HG02884 (cell line): ENCODE measurements at regions not wholly inside any gene's neighbourhood (a gene's known extent, or its start where the extent isn't known, plus 50 kb on each side); places are given as distances from the start of the nearest gene placed in this dataset.
"Not testable (repeated sequence)": the region's sequence is repeated elsewhere in the genome, so short reads cannot be mapped to it uniquely, and the experiment has no call there.

ENCODE experiments used
- ATAC-seq: cut with Tn5 transposase; IDR thresholded peaks from one replicate; pipeline ENCODE4 v1.9.1; 2021; ENCODE audit warnings: mild to moderate bottlenecking, moderate library complexity; ENCODE audit not compliant: unreplicated experiment

DNA sequence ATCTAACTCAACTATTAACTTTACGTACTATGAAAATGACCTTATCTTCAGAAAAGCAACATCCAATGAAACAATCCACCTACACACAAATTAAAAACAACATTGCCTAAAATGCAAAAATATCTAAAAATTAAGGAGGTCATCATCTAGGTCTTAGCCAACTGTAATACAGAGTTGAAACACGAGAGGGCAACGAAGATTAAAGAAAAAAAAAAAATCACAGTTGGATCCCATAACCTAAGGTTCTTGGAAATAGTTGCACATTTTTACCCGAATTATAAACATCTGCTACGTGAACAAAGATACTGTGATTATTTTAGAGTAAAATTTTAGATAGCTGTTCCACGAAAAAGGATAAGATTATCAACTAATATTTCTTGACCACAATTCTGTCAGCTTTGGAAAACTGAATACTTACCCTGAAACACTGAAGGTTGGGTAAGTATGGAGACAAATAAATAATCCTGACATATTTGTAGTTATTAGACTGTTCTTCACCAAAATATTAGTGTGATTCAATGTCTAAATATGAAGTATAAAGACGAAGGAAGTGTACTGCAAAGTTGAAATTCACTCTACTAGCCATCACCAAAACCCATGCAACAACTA is 88.0 kb upstream of the AK4 start:
- ATAC-seq = no peak

DNA sequence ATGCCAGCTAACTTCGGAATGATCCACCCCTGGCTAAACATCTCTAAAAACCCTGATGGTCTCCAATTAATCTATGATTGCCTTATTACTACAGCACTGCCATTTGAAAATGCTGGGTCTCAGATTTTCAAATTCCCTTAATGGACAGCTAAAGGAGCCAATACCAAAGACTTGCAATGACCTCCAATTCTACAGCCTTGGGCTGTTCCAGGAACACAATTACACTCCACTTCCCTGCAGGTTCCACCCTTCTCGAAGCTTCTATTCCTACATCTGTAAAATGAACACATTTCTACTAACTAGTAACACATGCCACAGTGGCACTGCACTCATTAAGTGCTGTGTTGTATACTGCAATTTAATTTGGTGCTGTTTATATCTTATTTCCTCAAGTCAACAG is 85.7 kb upstream of the AK4 start:
- ATAC-seq = no peak

DNA sequence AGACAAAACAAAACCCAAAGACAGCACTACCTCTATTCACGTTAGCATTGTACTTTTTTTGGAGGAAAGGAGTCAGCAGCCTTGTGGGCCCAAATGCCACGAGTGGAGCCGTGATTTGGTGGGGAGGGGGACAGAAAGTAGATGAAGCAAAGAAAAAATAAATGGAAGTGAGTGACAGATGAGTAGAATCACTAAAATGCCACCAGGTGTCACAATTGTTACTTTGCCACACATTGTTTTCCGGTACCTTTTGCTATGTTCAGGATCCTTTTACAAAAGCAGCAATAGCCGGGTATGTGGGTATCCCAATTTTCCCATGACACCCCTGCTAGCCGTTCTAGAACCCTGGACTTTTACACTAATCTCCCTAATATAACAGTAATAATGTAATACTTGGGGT is 85.0 kb upstream of the AK4 start:
- no peak for ATAC-seq

DNA sequence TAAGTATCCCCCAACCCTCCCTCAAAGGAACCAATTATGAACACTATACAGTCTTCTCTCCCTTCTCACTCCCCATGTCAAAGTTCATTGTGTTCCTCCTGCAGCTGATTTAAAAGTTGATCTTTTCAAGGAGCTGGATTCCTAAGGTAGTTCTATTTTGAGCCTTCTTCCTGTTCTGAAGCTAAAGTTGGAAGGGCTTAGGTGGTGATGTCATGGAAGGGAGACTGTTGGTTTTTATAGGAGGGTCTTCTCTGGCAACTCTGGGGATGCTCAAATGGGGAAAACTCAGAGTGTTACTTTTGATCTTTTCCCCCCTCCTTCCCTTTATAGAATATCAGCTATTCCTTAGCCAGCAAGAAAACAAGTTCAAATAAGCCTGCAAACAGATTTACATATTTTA is 83.0 kb upstream of the AK4 start:
- ATAC-seq = no peak

DNA sequence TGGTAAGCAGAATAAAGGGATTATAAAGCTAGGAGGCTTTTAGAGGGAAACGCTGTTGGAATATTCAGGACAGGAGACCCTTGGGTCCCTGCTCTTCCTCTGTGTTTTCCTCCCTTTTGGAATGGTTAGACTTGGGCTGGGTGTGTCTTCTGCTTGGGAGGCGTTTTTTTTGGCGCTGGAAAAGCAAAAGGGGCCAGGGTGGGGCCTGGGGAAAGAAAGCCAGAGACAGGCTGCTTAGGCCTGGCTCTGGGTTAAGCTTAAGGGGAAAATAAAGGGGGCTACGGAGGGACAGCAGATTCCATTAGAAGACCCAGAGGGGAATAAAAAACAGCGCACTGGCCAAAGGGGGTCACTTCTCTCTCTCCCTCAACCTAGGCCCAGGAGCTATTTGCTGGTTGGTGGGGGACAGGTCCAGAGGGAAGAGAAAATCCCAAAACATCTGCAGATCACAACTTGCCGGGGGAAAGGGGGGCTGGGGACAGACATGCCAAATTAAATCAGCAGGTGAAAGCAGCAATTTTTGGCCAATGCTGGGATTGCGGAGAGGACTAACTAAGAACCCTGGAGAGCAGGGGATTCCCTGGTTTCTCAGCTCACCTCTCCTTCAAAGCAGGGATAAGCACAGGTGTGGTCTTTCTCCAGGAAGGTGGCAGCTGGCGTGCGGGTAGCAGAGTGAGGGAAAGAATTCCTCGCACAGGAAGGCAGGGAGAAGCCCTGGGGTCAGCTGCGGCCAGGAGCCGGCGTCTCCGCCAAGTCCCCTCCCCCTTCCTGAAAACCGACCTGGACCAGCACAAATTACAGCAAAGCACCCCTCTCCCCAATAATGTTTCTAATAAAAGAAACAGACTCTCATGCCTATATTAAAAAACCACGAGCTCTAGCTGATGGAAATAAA is 82.2 kb upstream of the AK4 start:
- ATAC-seq = no peak

DNA sequence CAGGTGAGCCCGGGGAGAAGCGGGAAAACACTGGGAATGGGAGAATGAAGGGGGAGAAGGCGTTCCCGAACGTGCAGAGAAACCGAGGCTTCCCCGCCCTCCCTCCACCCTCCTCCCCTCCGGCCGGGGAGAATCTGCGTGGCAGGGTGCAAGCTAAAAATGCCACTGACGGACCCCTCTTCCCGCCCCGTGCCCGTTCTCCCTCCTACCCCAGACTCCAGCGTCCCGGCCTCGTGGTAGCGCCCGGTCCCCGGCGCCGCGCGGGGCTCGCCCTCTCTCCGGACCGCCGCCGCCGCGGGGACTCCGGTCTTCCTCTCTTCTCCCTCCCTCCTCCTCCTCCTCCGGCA is 81.6 kb upstream of the AK4 start:
- peak; percentile 13 for ATAC-seq

DNA sequence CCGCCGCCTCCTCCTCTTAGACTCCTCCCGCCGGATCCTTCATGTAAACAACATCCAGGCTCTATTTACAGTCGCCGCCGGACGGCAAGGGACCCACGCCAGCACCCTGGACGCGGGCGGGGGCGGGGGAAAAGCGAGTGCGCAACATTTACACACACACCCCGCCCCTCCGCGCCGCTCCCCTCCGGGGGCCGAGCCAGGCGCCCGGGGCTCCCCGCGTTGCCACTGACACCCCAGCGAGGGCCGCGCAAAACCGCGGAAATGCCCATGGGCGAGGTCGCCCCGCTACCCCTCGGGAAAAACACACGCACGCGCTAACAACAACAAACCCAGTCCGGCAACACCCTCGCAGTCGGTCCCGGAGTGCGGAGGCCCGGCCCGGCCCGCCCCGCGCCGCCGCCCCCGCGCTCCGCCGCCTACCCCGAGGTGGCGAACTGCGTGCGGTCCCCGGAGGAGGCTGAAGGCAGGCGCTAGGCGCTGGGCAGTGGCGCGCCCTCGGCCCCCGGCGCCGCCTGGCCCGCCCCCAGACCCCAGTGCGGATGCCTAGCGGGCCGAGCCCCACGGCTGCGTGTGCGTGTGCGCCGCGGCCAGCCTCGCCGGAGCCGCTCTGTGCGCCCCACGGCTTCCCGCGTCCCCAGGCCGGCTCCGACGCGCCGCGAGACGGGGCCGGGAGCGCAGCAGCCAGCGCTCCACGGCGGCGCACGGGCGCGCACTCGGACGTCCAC is 81.1 kb upstream of the AK4 start:
- peak; percentile 37 for ATAC-seq

DNA sequence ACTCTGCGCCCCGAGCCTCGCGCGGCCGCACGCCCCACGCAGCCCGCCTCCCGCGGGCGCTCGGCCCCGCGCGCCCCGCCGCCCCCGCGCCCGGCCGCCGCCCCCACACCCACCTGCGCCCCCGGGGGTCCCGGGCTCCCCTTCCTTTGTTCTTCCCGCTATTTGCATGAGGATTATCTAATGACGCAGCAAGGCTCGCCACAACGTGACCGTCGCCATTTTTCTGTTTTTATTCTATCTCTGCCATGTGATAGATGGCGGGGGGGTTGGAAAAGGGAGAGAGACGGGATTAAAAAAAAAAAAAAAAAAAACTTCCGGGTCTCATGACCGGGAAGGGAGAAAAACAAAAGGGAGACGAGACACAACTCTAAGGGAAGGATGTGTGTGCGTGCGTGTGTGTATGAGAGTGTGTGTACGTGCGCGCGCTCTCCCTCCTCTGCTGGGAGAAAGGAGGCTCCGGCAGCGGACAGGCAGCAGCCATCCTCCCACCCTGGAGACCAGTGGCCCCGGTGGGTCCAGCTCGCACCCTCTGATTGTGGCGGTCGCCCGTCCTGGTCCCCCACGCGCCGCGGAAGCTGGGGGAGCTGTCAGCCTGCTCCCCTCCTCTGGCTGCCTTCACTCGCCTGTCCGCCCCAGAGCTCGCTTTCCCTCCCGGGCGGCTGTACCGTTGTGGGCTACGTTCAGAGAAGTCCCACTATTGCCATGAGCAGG is 80.4 kb upstream of the AK4 start:
- peak; percentile 32 for ATAC-seq

DNA sequence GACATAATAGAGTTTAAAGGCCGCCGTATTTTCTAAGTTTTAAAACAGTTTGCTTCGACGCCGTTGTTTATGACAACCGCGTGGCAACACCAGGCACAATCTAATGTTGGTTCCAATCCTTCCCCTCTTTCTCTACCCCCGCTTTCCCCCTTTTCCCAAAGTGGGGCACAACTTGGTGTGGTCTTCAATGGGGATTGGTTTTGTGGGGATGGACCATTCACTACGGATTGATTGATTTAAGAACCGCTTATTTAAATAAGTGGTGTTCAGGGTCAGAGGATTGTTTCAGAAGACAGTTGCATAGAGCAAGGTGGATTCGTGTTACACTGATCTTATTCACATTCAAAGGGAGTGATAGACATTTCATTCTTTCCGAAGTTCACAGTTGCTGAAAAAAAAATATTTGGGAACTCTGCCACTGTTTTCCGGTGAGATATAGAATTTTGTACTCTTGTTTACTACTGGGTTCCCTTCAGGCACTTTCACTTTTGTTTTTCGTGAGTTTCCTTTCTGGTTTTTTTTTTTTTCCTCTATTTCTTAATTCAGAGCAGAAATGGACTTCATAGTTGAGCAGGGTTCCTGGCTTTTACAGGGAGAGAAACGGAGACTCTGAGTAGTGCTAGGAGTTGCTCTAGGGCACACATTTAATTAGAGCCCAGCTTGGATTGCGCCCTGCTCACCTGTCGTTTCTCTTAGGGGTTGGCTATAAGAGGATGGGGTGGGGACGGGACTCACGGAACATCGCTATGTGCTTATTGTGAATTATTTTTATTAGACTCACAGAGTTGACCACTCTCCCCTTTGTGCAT is 79.6 kb upstream of the AK4 start:
- no peak for ATAC-seq

DNA sequence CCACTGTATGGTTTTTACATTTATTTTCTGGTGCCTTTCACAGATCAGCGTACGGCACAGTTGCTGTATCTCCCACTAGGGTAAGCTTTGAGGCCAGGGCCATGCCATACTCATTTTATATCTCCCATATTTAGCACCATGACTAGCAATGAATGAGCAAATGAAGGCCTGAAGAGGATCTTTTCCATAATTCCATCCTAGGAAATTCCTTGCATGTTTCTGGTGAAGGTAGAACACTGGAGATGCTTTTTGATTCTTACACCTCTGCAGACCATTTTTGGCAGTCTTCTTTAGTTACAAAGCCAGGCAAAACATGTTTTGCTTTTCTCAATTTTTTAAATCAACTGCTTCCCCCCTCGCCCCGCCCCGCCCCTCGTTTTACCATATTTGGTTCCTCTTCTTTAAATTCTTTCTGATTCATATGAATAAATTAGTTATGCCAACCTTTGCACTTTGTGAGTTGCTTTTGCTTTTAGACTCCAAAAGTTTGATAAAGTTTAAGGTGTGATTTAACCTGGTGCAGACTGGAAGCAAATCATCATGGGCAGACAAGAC is 78.9 kb upstream of the AK4 start:
- no peak for ATAC-seq

DNA sequence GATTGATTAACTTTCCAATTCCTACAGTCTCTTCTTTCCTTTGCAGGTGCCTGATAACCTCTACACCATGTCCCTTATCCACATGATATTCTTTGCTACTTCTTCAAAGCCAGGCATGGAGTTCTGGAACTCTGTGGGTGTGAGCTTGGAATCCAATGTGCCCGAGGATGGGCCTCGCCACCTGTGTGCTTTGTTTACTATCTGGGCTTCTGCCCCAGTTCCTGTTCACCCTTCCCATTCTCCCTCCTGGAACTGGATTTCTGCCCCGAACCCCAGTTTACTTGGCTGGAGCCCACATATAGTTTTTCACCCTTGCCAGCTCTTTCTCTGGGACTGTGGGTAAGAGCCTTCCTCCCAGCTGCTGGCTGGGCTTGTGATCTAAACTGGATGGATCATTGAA is 75.2 kb upstream of the AK4 start:
- no peak for ATAC-seq

DNA sequence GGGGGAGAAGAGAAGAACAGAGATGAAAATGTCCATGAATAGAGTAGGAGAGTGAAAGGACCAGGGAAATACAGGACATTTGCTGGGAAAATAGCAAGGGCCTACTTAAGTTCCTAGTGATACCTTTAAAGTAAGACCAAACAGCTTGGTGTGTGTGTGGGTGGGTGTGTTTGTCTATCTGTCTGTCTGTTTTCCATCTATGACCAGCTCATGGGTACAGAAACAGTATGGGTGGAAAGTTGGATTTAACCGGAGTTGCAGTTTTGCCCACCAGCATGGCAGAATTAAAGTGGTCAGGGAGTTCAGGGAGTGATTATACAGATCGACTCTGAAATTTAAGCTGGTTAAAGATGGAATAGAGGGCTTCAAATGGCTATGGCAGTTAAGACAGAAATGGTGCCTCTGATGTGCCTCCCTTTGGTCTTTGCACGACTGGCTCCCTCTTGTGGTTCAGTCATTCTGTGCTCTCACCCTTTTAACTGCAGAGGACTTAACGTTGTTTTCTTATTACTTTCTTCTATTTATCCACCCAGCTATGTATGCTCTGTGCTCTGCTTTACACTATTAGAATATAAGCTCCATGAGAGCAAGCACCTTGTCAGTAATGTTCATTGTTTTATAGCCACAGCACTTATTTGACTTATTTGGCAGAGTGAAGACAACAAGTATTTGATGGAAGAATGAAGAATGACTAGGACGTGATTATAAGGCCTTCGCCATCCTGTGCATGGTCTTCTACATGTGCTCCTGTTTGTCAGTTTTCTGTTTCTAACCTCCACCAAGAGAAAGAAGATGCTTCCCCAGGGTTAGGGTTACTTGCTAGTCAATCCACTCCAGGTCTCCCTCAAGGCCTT is 72.7 kb upstream of the AK4 start:
- ATAC-seq = peak; percentile 91

DNA sequence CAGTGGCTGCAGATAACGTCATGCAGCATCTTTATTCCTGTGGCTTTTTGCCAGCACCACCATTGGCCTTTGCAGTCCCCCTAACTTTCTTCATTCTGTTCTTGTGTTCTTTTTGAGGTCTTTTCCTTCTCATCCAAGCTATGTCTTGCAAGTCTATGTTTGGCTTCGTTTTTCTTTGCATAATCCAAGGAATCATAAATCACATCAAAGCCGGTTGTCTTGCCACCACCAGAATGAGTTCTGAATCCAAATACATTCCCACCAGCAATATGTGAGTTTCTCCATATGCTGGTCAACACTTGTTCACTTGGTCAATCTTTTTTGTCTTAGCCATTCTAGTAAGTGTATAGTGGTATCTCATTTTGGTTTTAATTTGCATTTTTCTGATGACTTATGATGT is 70.6 kb upstream of the AK4 start:
- no peak for ATAC-seq

DNA sequence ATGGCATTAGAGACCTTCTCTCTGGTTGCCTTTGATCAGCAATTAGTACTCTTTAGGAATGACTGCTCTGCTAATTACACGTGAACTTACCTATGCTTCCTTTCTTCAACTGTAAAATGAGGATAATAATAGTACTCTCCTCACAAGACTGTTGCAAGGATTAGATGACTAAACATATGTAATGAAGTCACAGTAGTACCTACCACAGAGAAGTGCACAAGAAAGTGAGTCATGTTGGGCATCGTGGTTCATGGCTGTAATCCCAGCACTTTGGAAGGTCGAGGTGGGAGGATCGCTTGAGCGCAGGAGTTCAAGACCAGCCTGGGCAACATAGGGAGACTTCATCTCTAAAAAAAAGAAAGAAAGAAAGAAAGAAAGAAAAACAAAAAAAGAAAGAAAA is 68.1 kb upstream of the AK4 start:
- ATAC-seq = no peak

DNA sequence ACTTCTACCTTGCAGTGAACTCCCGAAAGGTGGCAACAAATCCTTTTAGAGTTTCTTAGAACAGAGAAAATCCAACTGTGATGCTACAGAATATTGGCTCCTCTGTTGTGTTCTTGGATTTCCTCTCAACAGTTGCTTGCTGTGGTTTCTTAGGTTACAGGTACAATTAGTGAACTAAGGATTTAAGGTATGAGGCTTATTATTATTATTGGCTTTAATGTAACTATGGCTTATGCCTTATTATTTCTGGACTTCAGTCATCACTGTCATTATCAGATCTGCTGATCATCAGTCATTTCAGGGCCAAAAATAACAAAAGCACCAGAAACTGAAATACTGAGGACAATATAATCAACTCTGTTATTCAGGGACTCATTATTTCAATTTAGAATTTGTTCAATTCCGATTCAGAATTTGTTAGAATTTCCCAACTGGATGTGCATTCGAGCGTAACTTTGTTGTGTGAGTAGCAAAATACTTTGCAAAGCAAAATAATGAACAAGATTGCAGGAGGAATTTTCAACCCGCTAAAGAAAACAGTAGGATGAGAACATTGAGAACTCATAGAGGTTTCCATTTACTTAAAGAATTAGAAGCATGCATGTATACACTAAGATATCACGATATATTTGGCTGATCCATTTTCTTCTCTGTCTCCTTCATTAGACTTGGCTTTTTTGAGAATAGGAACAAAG is 65.5 kb upstream of the AK4 start:
- ATAC-seq = no peak

DNA sequence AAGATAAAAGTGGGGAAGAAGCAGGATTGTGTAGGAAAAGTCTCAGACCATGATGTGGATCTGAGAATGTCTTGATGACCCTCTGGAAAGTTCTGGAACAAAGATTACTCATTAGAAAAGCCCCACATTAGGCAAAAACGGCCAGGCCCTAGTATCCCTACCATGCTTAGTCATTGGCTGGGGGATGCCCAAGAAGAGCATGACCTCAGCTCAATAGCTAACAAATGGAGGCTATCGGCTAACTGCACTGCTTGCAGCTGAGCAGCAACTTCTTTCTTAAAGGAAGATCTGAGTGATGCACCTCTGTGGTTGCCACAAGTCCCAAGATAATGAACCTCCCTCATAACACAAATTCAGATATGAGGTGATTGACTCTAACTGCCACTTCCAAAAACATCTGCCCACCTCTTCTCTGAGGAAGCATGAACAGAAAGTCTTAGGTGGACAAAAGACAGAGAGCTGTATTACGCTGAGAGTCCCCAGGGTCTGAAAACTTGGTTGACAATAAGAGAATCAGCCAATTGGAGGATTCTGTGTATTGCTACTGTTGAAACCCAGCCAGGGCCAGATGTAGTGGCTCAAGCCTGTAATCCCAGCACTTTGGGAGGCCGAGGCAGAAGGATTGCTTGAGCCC is 64.6 kb upstream of the AK4 start:
- peak; percentile 69 for ATAC-seq

DNA sequence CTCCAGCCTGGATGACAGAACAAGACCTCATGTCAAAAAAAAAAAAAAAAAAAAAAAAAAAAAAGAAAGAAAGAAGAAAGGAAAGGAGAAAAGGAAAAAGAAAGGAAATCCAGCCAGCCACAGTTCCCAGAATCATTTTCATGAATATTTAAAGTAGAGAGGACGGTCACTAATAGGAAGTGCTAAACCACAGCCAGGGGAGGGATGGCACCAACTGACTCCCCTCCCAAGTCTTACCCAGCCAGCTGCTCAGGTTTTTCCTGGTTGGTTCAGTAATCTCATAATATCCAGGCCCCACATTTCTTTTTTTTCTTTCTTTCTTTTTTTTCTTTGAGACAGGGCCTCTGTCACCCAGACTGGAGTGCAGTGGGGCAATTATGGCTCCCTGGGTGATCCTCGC is 63.9 kb upstream of the AK4 start:
- ATAC-seq = no peak

DNA sequence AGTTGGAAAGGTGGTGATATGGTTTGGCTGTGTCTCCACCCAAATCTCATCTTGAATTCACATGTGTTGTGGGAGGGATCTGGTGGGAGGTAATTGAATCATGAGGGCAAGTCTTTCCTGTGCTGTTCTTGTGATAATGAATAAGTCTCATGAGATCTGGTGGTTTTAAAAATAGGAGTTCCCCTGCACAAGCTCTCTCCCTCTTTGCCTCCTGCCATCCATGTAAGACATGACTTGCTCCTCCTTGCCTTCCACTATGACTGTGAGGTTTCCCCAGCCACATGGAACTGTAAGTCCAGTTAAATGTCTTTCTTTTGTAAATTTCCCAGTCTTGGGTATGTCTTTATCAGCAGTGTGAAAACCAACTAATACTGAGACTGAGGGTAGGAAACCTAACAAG is 60.5 kb upstream of the AK4 start:
- not testable (repeated sequence) for ATAC-seq
